H1 (cell line): ENCODE measurements at regions not wholly inside any gene's neighbourhood (a gene's known extent, or its start where the extent isn't known, plus 50 kb on each side); places are given as distances from the start of the nearest gene placed in this dataset.

Experiments used
- CHD2 ChIP-seq: IDR thresholded peaks from 2 replicates; pipeline ENCODE4 v1.6.1; 2012; ENCODE audit warnings: low read length, improper control_type of control experiment
- CHD7 ChIP-seq: fragments of 300-600 bp; sonication (generic); IDR thresholded peaks from 2 replicates; pipeline ENCODE4 v1.7.1; 2012; ENCODE audit warnings: low read length, moderate library complexity, mild to moderate bottlenecking, inconsistent platforms; ENCODE audit not compliant: insufficient replicate concordance
- FOSL1 ChIP-seq: IDR thresholded peaks from 2 replicates; pipeline ENCODE4 v1.6.1; 2011; ENCODE audit warnings: mild to moderate bottlenecking, low read depth, low read length, moderate library complexity; ENCODE audit not compliant: insufficient read depth
- JUN ChIP-seq: IDR thresholded peaks from 2 replicates; pipeline ENCODE4 v1.6.1; 2011; ENCODE audit warnings: low read depth, mild to moderate bottlenecking, improper control_type of control experiment, low read length
- PHF8 ChIP-seq: fragments of 200-600 bp; sonication (generic); conservative IDR thresholded peaks from 2 replicates; pipeline ENCODE4 v1.7.1; 2012; ENCODE audit warnings: low read depth, mild to moderate bottlenecking, inconsistent platforms, low read length, moderate library complexity
- POLR2AphosphoS5 ChIP-seq: IDR thresholded peaks from 2 replicates; pipeline ENCODE4 v1.6.1; 2011; ENCODE audit warnings: low read depth, low read length
- RAD21 ChIP-seq, 2 experiments: IDR thresholded peaks in 1 of 2; conservative IDR thresholded peaks in 1 of 2; 2 replicates each; pipeline ENCODE4 v1.6.1; 2011; ENCODE audit warnings: low read depth in 2 of 2, low read length in 2 of 2, improper control_type of control experiment in 1 of 2, inconsistent platforms in 1 of 2, mild to moderate bottlenecking in 1 of 2, moderate library complexity in 1 of 2
- SRF ChIP-seq: IDR thresholded peaks from 2 replicates; pipeline ENCODE4 v1.6.1; 2011; ENCODE audit warnings: mild to moderate bottlenecking, low read depth, low read length, moderate library complexity
- USF2 ChIP-seq: IDR thresholded peaks from 2 replicates; pipeline ENCODE4 v1.6.1; 2011; ENCODE audit warnings: low read length, improper control_type of control experiment
- ZNF274 ChIP-seq: IDR thresholded peaks from 2 replicates; pipeline ENCODE4 v1.7.0; 2012; ENCODE audit warnings: low read length, borderline replicate concordance; ENCODE audit errors: extremely low read depth

GRCh38 chr22:44408829-44409192, 89.2 kb downstream of the RTL6 start (continued):
- no peak for TF ChIP-seq CHD7
- no peak for TF ChIP-seq PHF8
- TF ChIP-seq SRF: no peak
- no peak for TF ChIP-seq RAD21 (IDR thresholded peaks at IDR 0.05 in 1 of 2, conservative IDR thresholded peaks at IDR 0.05 in 1 of 2; ENCODE audit: low read depth in 2 of 2, low read length in 2 of 2)
- TF ChIP-seq CHD2: no peak
- TF ChIP-seq FOSL1: no peak
- no peak for TF ChIP-seq POLR2AphosphoS5
- TF ChIP-seq JUN: no peak
- no peak for TF ChIP-seq USF2
- no peak for TF ChIP-seq ZNF274
